VCaP (cell line): ENCODE measurements at regions not wholly inside any gene's neighbourhood (a gene's known extent, or its start where the extent isn't known, plus 50 kb on each side); places are given as distances from the start of the nearest gene placed in this dataset.

Source experiments
- H3K27ac ChIP-seq: fragments of 450-650 bp; 2 replicates; pipeline ENCODE4 v1.5.1; 2017
- TF ChIP-seq, protein P1 (sequence below): fragments of 450-650 bp; conservative IDR thresholded peaks from 2 replicates; pipeline ENCODE4 v1.5.1; 2017; ENCODE audit warnings: mild to moderate bottlenecking, moderate library complexity

DNA sequence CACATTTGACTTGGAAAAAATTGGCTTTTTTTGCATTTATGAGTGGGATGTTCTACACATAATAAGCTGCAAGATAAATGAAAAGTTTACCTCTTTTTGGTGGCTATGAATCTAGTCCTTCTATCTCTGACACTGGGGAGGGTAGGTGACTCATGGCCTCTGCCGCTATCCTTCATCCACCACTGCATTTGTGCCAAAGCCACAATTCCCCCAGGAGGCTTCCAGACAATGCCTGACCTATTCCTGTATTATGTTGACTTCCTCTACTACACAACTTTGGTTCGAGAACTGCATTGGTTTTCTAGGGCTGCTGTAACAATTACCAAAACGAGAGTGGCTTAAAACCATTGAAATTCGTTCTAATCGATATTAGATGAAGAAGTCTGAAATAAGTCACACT lies 245.6 kb downstream of the TRAM1L1 start:
- TF ChIP-seq, protein P1, sequence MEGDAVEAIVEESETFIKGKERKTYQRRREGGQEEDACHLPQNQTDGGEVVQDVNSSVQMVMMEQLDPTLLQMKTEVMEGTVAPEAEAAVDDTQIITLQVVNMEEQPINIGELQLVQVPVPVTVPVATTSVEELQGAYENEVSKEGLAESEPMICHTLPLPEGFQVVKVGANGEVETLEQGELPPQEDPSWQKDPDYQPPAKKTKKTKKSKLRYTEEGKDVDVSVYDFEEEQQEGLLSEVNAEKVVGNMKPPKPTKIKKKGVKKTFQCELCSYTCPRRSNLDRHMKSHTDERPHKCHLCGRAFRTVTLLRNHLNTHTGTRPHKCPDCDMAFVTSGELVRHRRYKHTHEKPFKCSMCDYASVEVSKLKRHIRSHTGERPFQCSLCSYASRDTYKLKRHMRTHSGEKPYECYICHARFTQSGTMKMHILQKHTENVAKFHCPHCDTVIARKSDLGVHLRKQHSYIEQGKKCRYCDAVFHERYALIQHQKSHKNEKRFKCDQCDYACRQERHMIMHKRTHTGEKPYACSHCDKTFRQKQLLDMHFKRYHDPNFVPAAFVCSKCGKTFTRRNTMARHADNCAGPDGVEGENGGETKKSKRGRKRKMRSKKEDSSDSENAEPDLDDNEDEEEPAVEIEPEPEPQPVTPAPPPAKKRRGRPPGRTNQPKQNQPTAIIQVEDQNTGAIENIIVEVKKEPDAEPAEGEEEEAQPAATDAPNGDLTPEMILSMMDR = no peak

GRCh38 chr4:116838609-116839008 lies 246.8 kb downstream of the TRAM1L1 start:
- no peak overlapping the region for H3K27ac ChIP-seq
- TF ChIP-seq, protein P1 = no peak

More for the DNA sequence above, 245.6 kb downstream of the TRAM1L1 start:
- H3K27ac ChIP-seq = no peak overlapping the region

GRCh38 chr4:116829187-116829586 lies 256.2 kb downstream of the TRAM1L1 start:
- no peak overlapping the region for H3K27ac ChIP-seq
- TF ChIP-seq, protein P1 = no peak

DNA sequence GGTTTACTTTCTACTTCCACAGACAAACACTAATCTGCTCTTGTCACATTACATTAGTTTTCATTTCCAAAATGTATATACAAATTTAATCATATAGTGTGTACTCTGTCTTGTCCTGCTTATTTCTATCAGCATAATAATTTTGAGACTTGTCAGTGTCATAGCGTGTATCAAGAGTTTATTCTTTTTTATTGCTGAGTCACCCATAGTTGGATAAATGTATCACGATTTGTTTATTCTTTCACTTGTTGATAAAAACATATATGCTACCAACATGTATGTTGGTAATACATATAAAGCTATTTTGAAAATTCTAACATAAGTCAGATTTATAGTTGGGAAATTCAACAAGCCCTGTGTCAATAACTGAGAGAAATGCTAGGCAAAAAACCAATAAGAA lies 261.2 kb downstream of the TRAM1L1 start:
- TF ChIP-seq, protein P1 = no peak
- no peak overlapping the region for H3K27ac ChIP-seq

GRCh38 chr4:116811730-116812129 lies 273.6 kb downstream of the TRAM1L1 start:
- H3K27ac ChIP-seq = no peak overlapping the region
- TF ChIP-seq, protein P1 = no peak

DNA sequence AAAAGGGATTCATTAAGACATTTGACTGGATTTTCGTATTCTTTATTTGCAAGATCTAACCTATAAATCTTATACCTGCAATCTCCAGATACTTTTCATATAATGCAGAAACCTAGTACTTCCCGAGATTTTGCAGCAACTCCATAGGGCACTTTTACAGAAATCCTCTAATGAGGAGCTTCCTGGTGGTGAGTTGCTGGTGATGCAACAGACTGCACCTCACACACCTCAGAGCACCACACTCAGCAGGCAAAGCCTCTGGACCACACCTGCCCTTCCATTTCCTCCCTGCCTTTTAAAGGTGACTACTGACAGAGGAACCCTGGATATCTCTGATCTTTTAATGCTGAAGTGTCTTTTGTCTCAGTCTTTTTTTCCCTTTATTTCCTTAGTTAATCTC lies 289.4 kb downstream of the TRAM1L1 start:
- TF ChIP-seq, protein P1 = no peak
- no peak overlapping the region for H3K27ac ChIP-seq

- no peak overlapping the region for H3K27ac ChIP-seq
- TF ChIP-seq, protein P1 = no peak
These were observed 296.7 kb downstream of the TRAM1L1 start for GRCh38 chr4:116788723-116789122.

- TF ChIP-seq, protein P1 = no peak
- H3K27ac ChIP-seq = no peak overlapping the region
These were observed 330.3 kb downstream of the TRAM1L1 start for GRCh38 chr4:116755051-116755450.
